ENCODE measurements at regions not wholly inside any gene's neighbourhood (a gene's known extent, or its start where the extent isn't known, plus 50 kb on each side); places are given as distances from the start of the nearest gene placed in this dataset.

- Histone ChIP-seq H3K36me3 (no peaks in the 10 kb centered on the region), H3K27ac (no peak overlapping the region), H3K4me3 (no peak overlapping the region), H3K9me3 (no peaks in the 10 kb centered on the region), H3K4me1 (no peaks in the 10 kb centered on the region), H3K27me3 (peaks cover 0 to 71% (median 0%) of the 10 kb centered on the region in 4 donors)
- DNase-seq = no peak
- TF ChIP-seq POLR2A (IDR thresholded peaks at IDR 0.05) = no peak
- TF ChIP-seq, protein P1, sequence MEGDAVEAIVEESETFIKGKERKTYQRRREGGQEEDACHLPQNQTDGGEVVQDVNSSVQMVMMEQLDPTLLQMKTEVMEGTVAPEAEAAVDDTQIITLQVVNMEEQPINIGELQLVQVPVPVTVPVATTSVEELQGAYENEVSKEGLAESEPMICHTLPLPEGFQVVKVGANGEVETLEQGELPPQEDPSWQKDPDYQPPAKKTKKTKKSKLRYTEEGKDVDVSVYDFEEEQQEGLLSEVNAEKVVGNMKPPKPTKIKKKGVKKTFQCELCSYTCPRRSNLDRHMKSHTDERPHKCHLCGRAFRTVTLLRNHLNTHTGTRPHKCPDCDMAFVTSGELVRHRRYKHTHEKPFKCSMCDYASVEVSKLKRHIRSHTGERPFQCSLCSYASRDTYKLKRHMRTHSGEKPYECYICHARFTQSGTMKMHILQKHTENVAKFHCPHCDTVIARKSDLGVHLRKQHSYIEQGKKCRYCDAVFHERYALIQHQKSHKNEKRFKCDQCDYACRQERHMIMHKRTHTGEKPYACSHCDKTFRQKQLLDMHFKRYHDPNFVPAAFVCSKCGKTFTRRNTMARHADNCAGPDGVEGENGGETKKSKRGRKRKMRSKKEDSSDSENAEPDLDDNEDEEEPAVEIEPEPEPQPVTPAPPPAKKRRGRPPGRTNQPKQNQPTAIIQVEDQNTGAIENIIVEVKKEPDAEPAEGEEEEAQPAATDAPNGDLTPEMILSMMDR (IDR thresholded peaks at IDR 0.05) = peak in 5 of 6 experiments; percentile 40 to 67 (median 42)
- 40 to 52% methylated on average over 13 of the region's 13 CpGs for WGBS, 2 donors
- intact Hi-C loops (cut with DNase I) = no loop called here
Measured at GRCh38 chr6:41463062-41463930, 82.9 kb upstream of the FOXP4 start.

DNA sequence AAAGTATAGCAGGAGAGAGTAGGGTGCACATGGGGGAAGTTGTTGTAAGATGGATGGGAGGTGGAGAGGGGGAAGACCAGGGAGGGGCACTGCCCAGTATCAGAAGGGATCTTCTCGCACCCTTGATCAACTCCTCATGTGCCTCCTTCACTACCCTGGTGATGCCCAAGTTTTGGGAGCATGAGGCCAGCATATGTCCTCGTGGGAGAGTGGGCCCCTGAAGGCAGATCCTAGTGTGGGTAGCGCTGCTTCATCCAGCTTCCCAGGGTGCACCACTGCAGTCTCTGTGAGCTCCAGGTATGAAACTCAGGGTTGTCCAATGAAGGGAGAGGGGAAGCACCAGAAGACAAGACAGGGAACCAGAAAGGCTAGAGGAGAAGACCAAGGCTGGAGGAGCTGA, 82.2 kb upstream of the FOXP4 start:
- WGBS, 2 donors = 90% methylated on average over 1 to 3 of the region's 3 CpGs
- Histone ChIP-seq H3K9me3 (no peaks in the 10 kb centered on the region), H3K4me3 (no peak overlapping the region), H3K27me3 (peaks cover 0 to 78% (median 0%) of the 10 kb centered on the region in 4 donors), H3K4me1 (no peaks in the 10 kb centered on the region), H3K27ac (no peak overlapping the region), H3K36me3 (no peaks in the 10 kb centered on the region)
- DNase-seq = no peak
- intact Hi-C loops (cut with DNase I) = no loop called here
- TF ChIP-seq POLR2A (IDR thresholded peaks at IDR 0.05) = no peak
- TF ChIP-seq, protein P1 (IDR thresholded peaks at IDR 0.05) = no peak

DNA sequence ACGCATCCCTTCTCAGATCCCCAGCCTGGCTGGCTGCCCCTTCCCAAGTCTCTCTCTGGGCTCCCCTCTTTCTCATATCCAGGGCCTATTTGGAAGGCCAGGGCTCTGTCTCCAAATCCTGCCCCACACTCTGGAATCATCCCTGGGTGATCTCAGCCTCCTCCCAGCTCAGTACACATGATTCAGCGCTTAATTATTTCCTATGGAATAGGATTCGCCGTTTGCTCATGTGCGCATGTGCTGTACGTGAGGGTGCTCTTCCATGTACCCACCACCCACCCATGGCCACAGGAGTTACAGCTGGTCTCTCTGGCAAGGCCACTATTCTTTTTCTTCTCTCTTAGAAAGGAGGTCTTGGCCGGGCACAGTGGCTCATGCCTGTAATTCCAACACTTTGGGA, 81.7 kb upstream of the FOXP4 start:
- Histone ChIP-seq H3K4me1 (no peaks in the 10 kb centered on the region), H3K4me3 (no peak overlapping the region), H3K9me3 (no peaks in the 10 kb centered on the region), H3K36me3 (no peaks in the 10 kb centered on the region), H3K27me3 (peaks cover 0 to 83% (median 0%) of the 10 kb centered on the region in 4 donors), H3K27ac (no peak overlapping the region)
- TF ChIP-seq, protein P1 (IDR thresholded peaks at IDR 0.05) = no peak
- TF ChIP-seq POLR2A (IDR thresholded peaks at IDR 0.05) = no peak
- intact Hi-C loops (cut with DNase I) = no loop called here
- 83 to 88% methylated on average over 6 to 7 of the region's 7 CpGs for WGBS, 2 donors
- no peak for DNase-seq

DNA sequence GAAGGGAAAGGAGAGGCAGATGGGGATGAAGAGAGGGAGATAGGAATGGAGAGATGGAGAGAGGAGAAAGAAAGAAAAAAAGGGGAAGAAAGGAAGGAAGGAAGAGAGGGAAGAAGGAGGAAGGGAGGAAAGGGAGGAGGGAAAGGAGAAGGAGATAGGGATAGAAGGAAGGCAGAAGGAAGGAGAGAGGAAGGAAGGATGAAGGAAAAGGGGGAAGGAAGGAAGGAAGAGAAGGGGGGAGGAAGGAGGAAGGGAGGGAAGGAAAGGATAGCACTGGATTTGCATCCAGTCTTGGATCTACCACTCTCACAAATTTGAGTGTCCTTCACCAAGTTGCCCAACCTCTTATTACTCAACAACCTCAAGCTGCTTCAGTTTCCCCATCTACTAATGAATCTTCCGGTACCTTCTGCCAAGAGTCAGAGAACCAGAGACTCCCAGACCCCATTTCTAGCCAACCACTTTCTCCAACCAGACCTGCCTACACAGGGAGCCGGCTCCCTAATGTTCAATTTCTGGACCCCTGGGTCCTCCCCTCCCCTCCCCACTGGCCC, 79.7 kb upstream of the FOXP4 start:
- Histone ChIP-seq H3K27ac (no peak overlapping the region), H3K9me3 (no peaks in the 10 kb centered on the region), H3K27me3 (peaks cover 0 to 89% (median 1%) of the 10 kb centered on the region in 4 donors), H3K4me3 (no peak overlapping the region), H3K4me1 (peaks cover 11 to 17% (median 12%) of the 10 kb centered on the region in 3 donors), H3K36me3 (no peaks in the 10 kb centered on the region)
- TF ChIP-seq POLR2A (IDR thresholded peaks at IDR 0.05) = no peak
- TF ChIP-seq, protein P1 (IDR thresholded peaks at IDR 0.05) = no peak
- DNase-seq = no peak
- intact Hi-C loops (cut with DNase I) = no loop called here
- WGBS, 2 donors = 44 to 55% methylated on average over 2 of the region's 2 CpGs

DNA sequence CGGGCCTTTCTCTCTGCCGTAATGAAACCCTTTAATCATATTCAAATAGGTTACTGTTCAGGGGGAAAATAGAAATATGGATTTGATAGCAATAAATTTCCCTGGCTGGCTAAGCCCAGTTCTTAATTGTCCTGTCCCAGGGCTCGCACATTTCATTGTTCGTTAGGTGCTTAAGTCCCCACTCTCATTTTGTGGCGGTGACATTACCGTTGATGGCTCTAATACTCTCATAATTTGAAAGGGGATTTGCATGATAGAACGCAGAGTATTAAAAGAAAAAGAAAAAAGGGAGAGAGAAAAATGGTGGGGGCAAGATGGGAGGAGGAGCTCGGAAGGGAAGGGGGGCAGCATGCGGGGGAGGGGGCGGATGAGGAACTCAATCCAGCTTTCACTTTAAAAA, 79.1 kb upstream of the FOXP4 start:
- peaks cover 11 to 17% (median 12%) of the 10 kb centered on the region in 3 donors for H3K4me1 ChIP-seq
- H3K27me3 ChIP-seq = peaks cover 0 to 89% (median 1%) of the 10 kb centered on the region in 4 donors
- H3K4me3 ChIP-seq = no peak overlapping the region
- no peak overlapping the region for H3K27ac ChIP-seq
- intact Hi-C loops (cut with DNase I) = no loop called here
- 58 to 61% methylated on average over 10 of the region's 10 CpGs for WGBS, 2 donors
- DNase-seq = no peak
- H3K36me3 ChIP-seq = no peaks in the 10 kb centered on the region
- no peaks in the 10 kb centered on the region for H3K9me3 ChIP-seq
- TF ChIP-seq, protein P1 (IDR thresholded peaks at IDR 0.05) = no peak
- TF ChIP-seq POLR2A (IDR thresholded peaks at IDR 0.05) = no peak

Data from esophagus squamous epithelium (tissue), 5 donors.